ENCODE measurements at regions not wholly inside any gene's neighbourhood (a gene's known extent, or its start where the extent isn't known, plus 50 kb on each side); places are given as distances from the start of the nearest gene placed in this dataset.

DNA sequence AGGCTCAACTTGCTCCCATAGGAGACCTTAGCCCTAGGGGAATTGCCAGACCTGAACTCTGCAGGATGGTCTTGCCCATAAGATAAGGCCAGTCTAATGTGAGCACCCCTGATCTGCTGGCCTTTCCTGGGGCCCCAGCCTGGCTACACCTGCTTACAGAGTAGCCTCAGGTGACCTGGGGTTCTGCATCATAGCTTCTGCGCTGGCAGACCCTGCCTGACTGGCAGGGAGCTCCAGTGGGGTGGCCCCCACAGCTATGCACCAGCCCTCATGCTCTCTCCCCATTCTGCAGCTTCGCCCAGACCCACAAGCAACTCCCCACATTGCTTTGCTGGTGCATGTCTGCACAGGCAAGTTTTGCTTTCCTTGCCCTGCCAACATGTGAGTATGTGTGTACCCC is 371.3 kb upstream of the CLEC14A start:
- DNase-seq (ENCODE audit: low read depth), result no peak
- TF ChIP-seq, protein P1, sequence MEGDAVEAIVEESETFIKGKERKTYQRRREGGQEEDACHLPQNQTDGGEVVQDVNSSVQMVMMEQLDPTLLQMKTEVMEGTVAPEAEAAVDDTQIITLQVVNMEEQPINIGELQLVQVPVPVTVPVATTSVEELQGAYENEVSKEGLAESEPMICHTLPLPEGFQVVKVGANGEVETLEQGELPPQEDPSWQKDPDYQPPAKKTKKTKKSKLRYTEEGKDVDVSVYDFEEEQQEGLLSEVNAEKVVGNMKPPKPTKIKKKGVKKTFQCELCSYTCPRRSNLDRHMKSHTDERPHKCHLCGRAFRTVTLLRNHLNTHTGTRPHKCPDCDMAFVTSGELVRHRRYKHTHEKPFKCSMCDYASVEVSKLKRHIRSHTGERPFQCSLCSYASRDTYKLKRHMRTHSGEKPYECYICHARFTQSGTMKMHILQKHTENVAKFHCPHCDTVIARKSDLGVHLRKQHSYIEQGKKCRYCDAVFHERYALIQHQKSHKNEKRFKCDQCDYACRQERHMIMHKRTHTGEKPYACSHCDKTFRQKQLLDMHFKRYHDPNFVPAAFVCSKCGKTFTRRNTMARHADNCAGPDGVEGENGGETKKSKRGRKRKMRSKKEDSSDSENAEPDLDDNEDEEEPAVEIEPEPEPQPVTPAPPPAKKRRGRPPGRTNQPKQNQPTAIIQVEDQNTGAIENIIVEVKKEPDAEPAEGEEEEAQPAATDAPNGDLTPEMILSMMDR (IDR thresholded peaks at IDR 0.05; ENCODE audit: insufficient read depth, low read length), result no peak
- no peak overlapping the region for H3K4me3 ChIP-seq (ENCODE audit: low read depth, low read length)

DNA sequence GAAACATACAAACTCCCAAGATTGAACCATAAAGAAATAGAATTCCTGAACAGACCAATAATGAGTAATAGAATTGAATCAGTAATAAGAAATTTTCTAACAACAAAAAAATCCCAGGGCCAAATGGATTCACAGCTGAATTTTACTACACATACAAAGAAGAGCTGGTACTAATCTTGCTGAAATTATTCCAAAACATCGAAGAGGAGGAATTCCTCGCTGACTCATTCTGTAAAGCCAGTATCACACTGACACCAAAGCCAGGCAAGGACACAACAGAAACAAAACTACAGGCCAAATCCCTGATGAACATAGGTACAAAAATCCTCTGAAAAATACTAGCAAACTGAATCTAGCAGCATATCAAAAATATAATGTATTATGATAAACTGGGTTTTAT is 367.8 kb upstream of the CLEC14A start:
- no peak overlapping the region for H3K4me3 ChIP-seq (ENCODE audit: low read depth, low read length)
- DNase-seq (ENCODE audit: low read depth), result no peak
- TF ChIP-seq, protein P1 (IDR thresholded peaks at IDR 0.05; ENCODE audit: insufficient read depth, low read length), result no peak

DNA sequence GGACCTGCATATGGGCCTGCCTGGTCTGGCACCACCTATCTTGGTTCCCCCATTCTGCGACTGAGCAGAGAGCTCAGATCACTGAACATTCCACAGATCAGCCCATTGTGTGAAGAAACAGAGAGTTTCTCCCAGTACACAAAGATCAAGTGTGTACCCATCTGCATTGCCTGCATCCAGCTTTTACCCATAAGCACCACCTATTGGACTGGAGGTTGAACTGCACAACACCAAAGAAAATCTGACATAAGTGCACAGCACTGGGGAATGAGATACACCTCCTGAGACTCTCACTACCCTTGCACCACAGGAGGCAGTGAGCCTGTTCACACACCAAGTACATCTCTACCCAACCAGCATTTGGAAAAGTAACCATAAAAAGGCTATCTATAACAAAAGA is 362.6 kb upstream of the CLEC14A start:
- TF ChIP-seq, protein P1 (IDR thresholded peaks at IDR 0.05; ENCODE audit: insufficient read depth, low read length), result no peak
- no peak overlapping the region for H3K4me3 ChIP-seq (ENCODE audit: low read depth, low read length)

DNA sequence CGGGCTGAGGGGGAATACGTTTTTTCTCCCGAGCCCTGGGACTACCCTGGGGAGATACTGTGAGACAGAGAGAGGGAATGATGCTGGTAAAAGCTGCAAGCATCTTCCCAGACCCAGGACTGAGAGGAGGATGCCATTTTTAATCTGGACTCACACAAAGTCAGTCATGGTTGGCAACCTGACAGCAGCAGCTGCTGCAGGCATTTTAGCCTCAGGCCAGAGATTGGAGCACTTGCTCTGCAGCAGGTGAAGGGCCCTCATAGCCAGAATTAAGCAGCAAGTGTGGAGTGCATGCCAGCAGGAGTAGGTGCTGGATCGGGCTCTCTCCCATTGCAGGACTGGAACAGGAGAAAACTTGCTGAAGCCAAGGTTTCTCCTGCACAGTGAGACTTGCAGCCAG is 361.1 kb upstream of the CLEC14A start:
- DNase-seq (ENCODE audit: low read depth), result no peak
- TF ChIP-seq, protein P1 (IDR thresholded peaks at IDR 0.05; ENCODE audit: insufficient read depth, low read length), result no peak
- H3K4me3 ChIP-seq (ENCODE audit: low read depth, low read length), result no peak overlapping the region

More for the DNA sequence above, 362.6 kb upstream of the CLEC14A start:
- DNase-seq (ENCODE audit: low read depth), result no peak

DNA sequence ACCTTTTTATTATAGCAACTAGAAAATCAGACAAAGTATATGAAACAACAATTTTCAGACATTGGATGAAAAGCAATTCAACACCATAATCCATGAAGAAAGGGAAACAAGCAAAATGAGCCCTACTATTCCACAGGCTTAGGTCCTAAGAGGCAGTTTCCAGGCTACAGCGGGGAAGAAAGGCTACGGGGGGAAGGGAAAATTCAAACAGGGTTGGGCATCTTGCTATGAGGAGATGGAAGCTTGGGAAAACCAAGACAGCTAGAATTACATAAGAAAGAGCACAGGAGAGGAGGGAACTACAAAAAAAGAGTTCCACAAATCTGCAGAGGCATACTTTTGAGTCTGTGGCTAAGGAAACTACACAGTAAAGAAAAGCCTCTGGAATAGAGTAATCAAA is 356.0 kb upstream of the CLEC14A start:
- no peak overlapping the region for H3K4me3 ChIP-seq (ENCODE audit: low read depth, low read length)
- TF ChIP-seq, protein P1 (IDR thresholded peaks at IDR 0.05; ENCODE audit: insufficient read depth, low read length), result no peak

DNA sequence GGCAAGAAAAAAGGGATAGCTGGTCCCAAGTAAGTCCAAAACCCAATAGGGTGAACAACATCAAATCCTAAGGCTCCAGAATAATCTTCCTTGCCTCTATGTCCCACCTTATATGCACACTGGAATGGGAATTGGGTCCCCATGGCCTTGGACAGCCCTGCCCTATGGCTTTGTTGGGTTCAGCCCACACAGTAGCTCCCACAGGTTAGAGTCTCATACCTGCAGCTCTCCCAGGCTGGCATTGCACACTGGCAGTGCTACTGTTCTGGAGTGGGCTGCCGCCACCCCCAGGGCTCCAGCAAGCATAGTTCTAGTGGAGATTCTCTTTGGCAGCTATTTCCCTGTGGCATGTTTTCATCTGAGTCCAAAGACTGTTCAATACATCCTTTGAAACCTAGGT is 352.4 kb upstream of the CLEC14A start:
- TF ChIP-seq, protein P1 (IDR thresholded peaks at IDR 0.05; ENCODE audit: insufficient read depth, low read length), result no peak
- no peak overlapping the region for H3K4me3 ChIP-seq (ENCODE audit: low read depth, low read length)
- DNase-seq (ENCODE audit: low read depth), result no peak

More for the DNA sequence above, 356.0 kb upstream of the CLEC14A start:
- DNase-seq (ENCODE audit: low read depth), result no peak
